GM04503 (cell line): ENCODE measurements at regions not wholly inside any gene's neighbourhood (a gene's known extent, or its start where the extent isn't known, plus 50 kb on each side); places are given as distances from the start of the nearest gene placed in this dataset.
A peak's percentile ranks its signal among the peaks of the same experiment; 100 is the strongest.
"Not testable (repeated sequence)": the region's sequence is repeated elsewhere in the genome, so short reads cannot be mapped to it uniquely, and the experiment has no call there.

Source experiments
- DNase-seq: peaks from one replicate; pipeline ENCODE4 v3.0.0-alpha.2; 2012; ENCODE audit warnings: low read depth

DNA sequence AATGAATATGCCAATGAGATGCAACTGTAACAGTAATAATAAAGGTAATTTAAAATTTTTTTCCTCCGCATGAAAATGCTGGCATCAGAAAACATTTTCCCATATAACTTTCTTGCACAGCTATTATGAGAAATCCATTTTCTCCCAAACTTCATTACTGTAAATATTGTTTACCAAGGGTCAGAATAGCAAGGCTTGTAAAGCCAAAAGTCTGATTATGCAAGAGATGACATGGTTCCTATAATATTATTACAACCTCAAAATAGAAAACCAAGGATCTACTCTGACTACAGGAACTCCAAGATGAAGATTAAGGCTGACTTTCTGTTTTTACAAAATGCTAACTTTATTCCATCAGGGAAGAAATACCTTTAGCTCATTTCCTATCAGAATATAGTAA, 162.7 kb upstream of the CDK1 start:
- no peak for DNase-seq

DNA sequence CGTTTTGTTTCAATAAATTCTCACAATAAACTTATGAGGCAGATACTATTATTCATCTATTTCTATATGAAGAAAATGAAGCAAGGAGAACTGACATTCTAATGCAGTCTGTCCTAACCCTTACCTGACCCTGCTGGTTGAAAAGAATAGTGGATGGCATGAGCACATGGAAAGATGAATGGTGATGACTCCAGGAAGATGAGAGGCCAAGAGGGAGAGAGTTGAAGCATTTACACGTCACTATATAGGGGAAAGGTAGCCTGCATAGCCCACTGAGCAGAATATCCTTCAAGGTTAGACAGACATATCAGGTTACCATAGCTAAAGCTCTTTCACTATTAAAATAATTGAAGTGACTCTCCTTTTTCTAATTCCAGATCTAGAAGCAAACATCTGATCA, 163.9 kb upstream of the CDK1 start:
- DNase-seq: no peak

- no peak for DNase-seq
Observed at GRCh38 chr10:60613434-60613833, 164.8 kb upstream of the CDK1 start.

- peak; percentile 12 for DNase-seq
Observed at GRCh38 chr10:60611291-60611747, 167.0 kb upstream of the CDK1 start.

- no peak for DNase-seq
Observed at GRCh38 chr10:60607372-60607771, 170.9 kb upstream of the CDK1 start.

- peak; percentile 16 for DNase-seq
Observed at GRCh38 chr10:60606343-60607080, 171.8 kb upstream of the CDK1 start.

- DNase-seq: no peak
Observed at GRCh38 chr10:60605476-60605875, 172.8 kb upstream of the CDK1 start.

DNA sequence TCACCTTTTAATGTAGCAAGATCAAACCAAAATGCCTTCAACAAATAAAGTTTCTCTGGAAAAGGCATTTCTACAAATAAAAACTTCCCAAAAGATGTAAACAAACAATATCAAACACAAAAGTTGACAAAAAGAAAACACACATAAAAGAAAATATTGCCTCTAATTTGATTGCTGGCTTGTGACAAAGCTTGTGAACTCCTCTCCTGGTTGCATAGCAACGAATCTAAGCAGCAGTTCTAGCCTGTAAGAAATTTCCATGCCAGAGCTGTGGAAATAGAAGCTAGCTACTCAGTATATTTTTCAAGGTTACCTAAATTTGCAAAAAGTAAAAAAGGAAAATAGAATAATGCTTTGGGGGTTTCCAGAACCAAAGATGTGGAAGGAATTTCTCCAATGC, 173.9 kb upstream of the CDK1 start:
- DNase-seq: no peak

- DNase-seq: no peak
Observed at GRCh38 chr10:60597513-60597912, 180.8 kb upstream of the CDK1 start.

DNA sequence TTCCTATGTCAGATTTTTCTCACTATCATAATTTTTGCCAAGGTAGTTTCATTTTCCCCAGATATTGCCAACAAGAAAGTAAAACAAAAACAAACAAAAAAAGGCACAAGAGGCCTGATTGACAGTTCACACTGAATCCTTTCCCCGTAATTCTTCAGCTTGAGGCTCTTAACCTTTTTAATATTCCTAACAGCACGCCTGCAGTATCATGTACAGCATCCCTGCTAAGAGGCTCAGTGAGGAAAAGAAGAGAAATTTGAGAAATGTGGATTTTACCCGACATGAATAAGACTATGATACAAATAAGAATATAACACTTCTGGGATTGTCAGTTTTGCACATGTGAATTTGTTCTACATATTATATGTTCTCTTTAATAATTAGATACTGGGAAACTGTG, 182.4 kb upstream of the CDK1 start:
- DNase-seq: no peak

- no peak for DNase-seq
Observed at GRCh38 chr10:60594476-60595051, 183.7 kb upstream of the CDK1 start.

GRCh38 chr10:60591119-60591518, 187.2 kb upstream of the CDK1 start:
- no peak for DNase-seq

DNA sequence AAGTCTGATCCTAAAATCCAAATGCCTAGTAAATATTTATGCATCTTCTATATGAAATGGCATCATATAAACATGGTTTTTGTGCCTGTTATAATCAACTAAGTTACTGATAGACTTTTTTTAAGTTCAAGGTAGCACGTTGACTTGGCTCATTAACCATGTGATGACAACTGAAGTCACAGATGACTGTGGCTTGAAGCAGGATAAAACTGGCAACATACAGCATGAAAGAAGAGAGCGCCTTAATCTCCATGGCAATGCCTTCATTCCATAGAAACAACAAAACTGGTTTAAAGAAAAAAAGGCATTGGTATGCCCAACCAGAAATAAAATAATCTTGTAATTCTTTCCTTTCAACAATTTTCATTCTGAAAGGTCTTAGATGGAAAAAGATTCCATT, 188.9 kb upstream of the CDK1 start:
- DNase-seq: no peak

- DNase-seq: not testable (repeated sequence)
Observed at GRCh38 chr10:60581782-60582181, 192.1 kb upstream of the ANK3 start.

DNA sequence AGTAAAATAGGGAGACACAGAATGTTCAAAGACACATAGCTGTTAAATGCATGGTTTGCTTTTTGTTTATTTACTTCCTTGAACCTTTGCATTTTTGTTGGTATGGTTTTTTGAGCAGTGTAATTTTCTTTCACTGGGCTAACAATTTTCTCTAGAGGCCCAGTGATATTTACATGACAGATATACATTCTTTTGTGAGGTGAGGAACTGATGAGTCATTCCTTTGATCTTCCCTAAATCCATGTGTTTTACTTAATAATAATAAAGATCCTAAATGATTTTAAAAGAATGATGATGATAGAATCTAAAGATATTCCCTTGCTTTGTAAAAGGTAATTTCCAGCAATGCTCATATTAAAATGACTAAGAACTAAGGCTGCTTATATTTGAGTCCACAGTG, 188.5 kb upstream of the ANK3 start:
- DNase-seq: no peak

DNA sequence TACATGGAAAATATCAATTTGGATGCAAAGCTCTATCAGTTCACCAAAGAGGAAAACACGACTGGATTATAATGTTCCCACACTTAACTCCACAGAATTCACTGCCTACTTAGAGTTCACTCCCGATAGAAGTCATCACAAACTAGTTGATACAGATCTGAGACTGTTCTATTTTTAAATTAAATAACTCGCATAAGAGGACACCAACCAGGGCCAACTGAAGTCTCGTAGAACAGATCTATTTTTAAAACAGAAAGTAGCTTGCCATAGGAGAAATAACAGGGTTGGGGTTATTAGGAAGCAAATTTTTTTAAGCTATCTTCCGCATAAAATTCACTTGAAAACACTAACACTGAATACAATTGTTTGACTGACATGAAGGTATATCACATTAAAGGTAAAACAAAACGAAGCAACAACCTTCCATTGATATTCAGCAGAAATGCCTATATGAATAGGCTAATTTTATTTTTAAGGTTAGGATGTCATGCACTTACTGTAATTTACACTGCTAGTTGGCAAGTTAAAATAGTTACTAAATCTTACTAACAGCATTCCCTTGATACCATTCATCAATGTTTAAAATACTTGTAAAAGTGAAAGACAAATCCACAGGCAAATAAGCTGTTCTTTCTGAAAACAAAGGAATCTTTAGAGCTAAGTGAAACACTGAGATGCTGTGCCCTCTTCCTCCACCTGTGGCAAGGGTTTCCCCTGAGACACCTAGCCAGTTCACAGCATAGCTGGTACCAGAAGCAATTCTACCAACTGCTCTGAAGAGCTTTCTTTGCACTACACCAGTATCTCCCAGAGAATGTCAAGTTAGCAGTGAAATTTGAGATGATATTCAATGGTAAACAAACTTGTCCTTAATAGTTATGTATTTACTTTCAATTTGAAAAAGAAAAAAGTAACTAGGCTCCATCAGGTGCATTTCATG, 186.7 kb upstream of the ANK3 start:
- no peak for DNase-seq

DNA sequence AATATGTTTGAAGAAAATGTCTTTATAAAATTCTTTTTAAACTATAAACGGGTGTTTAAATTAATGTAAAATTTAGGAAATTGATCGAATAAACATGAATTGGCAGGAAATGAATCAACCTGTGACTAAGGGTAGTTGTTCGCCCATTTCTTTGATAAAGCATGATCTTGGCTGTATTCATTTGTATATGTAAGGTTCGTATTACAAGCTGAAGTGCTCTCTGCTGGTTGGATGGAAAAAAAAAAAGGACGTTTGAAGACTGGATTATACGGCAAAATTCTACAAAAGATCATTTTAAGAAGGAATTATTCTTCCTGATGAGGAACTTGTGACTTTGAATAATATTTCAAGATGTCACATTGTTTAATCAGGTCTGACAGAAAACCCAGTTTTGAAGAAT, 185.4 kb upstream of the ANK3 start:
- DNase-seq: no peak

- DNase-seq: no peak
Observed at GRCh38 chr10:60574388-60574787, 184.7 kb upstream of the ANK3 start.

GRCh38 chr10:60573336-60573735, 183.7 kb upstream of the ANK3 start:
- no peak for DNase-seq

GRCh38 chr10:60572511-60573194, 183.0 kb upstream of the ANK3 start:
- no peak for DNase-seq

DNA sequence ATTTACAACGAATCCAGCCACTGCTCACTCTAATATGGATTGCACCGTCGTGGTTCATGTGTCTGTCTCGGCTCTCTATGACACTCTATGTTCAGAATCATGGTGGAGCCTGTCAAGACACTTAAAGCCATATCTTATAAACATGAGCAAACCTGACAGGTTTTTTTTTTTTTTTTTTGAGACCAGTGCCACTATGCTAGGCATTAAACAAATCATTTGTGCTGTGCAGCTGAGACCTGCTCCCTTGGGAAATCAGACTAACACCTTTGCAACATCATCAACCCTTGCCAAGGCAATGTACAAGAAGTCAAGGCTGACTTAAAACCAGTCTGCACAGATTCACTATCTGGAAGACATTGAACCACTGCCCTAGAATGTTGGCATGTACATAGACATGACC, 181.2 kb upstream of the ANK3 start:
- DNase-seq: no peak

GRCh38 chr10:60570272-60570865, 180.7 kb upstream of the ANK3 start:
- no peak for DNase-seq
